Heart right ventricle (tissue), 16 donors: ENCODE measurements at regions not wholly inside any gene's neighbourhood (a gene's known extent, or its start where the extent isn't known, plus 50 kb on each side); places are given as distances from the start of the nearest gene placed in this dataset.
"Not testable (repeated sequence)": the region's sequence is repeated elsewhere in the genome, so short reads cannot be mapped to it uniquely, and the experiment has no call there.

Experiments used
- ATAC-seq, 8 donors: fragments of 200-7000 bp; cut with Tn5 transposase; one replicate each; pipeline ENCODE4 v1.9.1; 2020; ENCODE audit warnings: mild to moderate bottlenecking in 8 of 8, moderate library complexity in 8 of 8, moderate number of reproducible peaks in 1 of 8
- DNase-seq, 2 donors: peaks; one replicate each; pipeline ENCODE4 v3.0.0-alpha.2; 2020
- H3K27ac ChIP-seq, 10 donors: fragments of 200-600 bp; sonication (generic) in 2 of 10; one replicate each; pipeline versions ENCODE4 v1.5.0 to v1.8.0; 2020 to 2022; ENCODE audit warnings: mild to moderate bottlenecking in 3 of 10
- H3K27me3 ChIP-seq, 7 donors: fragments of 200-600 bp; one replicate each; pipeline ENCODE4 v1.8.0; 2021 to 2022; ENCODE audit warnings: mild to moderate bottlenecking in 2 of 7
- H3K36me3 ChIP-seq, 9 donors: fragments of 200-600 bp; sonication (generic) in 1 of 9; one replicate each; pipeline versions ENCODE4 v1.5.0 to v1.8.0; 2020 to 2022; ENCODE audit warnings: mild to moderate bottlenecking in 2 of 9
- H3K4me1 ChIP-seq, 9 donors: fragments of 200-600 bp; sonication (generic) in 1 of 9; one replicate each; pipeline versions ENCODE4 v1.5.0 to v1.8.0; 2020 to 2022; ENCODE audit warnings: mild to moderate bottlenecking in 4 of 9
- H3K4me3 ChIP-seq, 10 donors: fragments of 200-600 bp; sonication (generic) in 2 of 10; one replicate each; pipeline versions ENCODE4 v1.5.0 to v1.8.0; 2020 to 2022; ENCODE audit warnings: mild to moderate bottlenecking in 7 of 10, moderate library complexity in 2 of 10
- H3K9me3 ChIP-seq, 11 donors: fragments of 200-600 bp in 10 of 11; sonication (generic) in 2 of 11; one replicate each; pipeline versions ENCODE4 v1.5.0 to v1.8.0; 2013 to 2022; ENCODE audit warnings: mild to moderate bottlenecking in 2 of 11, control low read depth in 1 of 11, moderate library complexity in 1 of 11
- WGBS, 2 donors: extraction: QIAGEN DNeasy Blood & Tissue Kit; methylation state at CpG; one replicate each; pipeline ENCODE4 v1.1.7; 2013; ENCODE audit warnings: inconsistent platforms in 1 of 2; 5-methylcytosine and 5-hydroxymethylcytosine counted together
- intact Hi-C, 10 donors: fragments of 100-400 bp; cut with DNase I; formaldehyde crosslinking; loops; one replicate each; pipeline versions ENCODE4 v1.11.1 to v1.14.2; 2022
- TF ChIP-seq, protein P1 (sequence below), 9 donors: fragments of 200-600 bp; sonication (generic) in 2 of 9; IDR thresholded peaks; one replicate each; pipeline versions ENCODE4 v1.5.0 to v1.8.0; 2021 to 2022; ENCODE audit warnings: antibody characterized with exemption in 9 of 9, mild to moderate bottlenecking in 5 of 9, moderate library complexity in 1 of 9
- donor health status: Arrhythmogenic right ventricular cardiomyopathy.
- donor health status: ischemic (EF 13 %, LVEDD 7.1; RV severe dilation, severe dysfunction).
- donor health status: healthy with polysubstance abuse.
- donor health status: DM: no; HTN: yes; CAD: no.
- donor health status: DM: no; HTN: no; CAD: no.
- donor health status: ischemic (EF 25% LVEDD 6.9; RV normal size, moderate dysfunction).
- donor health status: ischemic (EF 25% LVEDD 5.7; RV mildly dilated, moderate dysfunction).
- donor health status: healthy.
- donor health status: DM: yes; HTN: yes; CAD: no.
- donor health status: Ischemic cardiomyopathy.
- donor health status: ischemic (EF 35%, LVEDD 5.7; RV mildly dilated, moderate dysfunction).
- donor health status: nonischemic (EF 11% LVEDD 7.7; RV severe dilation, severe dysfunction).
- donor health status: DM: yes; HTN: yes; CAD: no.
- donor health status: PGD.
- donor health status: ischemic (EF 29% LVEDD 5.4; RV normal size, mild dysfunction).
- donor health status: nonischemic (EF 23%, LVEDD 6.1; RV moderate dilation, normal function).

DNA sequence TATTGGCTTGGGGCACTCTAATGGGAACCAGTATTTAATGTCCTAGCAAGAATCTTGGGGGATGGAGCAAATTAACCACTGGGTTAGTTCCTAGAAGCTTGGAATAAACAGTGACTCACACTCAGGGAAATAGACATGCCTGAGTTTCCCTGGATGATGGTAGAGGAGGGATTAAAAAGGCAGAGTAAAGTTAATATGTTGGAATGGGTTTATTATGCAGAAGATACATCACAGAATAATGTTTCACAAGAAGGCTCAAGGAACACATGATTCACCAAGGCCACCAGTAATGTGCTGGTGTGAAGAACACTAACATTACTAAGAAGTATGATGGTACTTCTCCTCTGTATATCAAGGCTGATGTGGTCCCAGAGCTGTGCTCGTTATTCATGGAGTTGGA lies 752.9 kb upstream of the SEMA6A start:
- TF ChIP-seq, protein P1, sequence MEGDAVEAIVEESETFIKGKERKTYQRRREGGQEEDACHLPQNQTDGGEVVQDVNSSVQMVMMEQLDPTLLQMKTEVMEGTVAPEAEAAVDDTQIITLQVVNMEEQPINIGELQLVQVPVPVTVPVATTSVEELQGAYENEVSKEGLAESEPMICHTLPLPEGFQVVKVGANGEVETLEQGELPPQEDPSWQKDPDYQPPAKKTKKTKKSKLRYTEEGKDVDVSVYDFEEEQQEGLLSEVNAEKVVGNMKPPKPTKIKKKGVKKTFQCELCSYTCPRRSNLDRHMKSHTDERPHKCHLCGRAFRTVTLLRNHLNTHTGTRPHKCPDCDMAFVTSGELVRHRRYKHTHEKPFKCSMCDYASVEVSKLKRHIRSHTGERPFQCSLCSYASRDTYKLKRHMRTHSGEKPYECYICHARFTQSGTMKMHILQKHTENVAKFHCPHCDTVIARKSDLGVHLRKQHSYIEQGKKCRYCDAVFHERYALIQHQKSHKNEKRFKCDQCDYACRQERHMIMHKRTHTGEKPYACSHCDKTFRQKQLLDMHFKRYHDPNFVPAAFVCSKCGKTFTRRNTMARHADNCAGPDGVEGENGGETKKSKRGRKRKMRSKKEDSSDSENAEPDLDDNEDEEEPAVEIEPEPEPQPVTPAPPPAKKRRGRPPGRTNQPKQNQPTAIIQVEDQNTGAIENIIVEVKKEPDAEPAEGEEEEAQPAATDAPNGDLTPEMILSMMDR (IDR thresholded peaks at IDR 0.05) = no peak
- Histone ChIP-seq H3K36me3 (no peaks in the 10 kb centered on the region), H3K4me3 (no peak overlapping the region), H3K27me3 (no peaks in the 10 kb centered on the region), H3K27ac (no peak overlapping the region), H3K4me1 (no peaks in the 10 kb centered on the region), H3K9me3 (peaks cover 0 to 4% (median 0%) of the 10 kb centered on the region in 11 donors)
- DNase-seq (no peak), ATAC-seq (no peak)
- intact Hi-C loops = no loop called here
- 65 to 76% methylated on average over 1 of the region's 1 CpG for WGBS, 2 donors

- no peak overlapping the region for H3K27ac ChIP-seq
- intact Hi-C loops = no loop called here
- ATAC-seq (no peak), DNase-seq (no peak)
- H3K4me1 ChIP-seq = no peaks in the 10 kb centered on the region
- no peaks in the 10 kb centered on the region for H3K36me3 ChIP-seq
- no peaks in the 10 kb centered on the region for H3K27me3 ChIP-seq
- TF ChIP-seq, protein P1 (IDR thresholded peaks at IDR 0.05) = no peak
- H3K9me3 ChIP-seq = peaks cover 0 to 4% (median 0%) of the 10 kb centered on the region in 11 donors
- 71 to 99% methylated on average over 2 of the region's 2 CpGs for WGBS, 2 donors
- no peak overlapping the region for H3K4me3 ChIP-seq
Measured at GRCh38 chr5:117326997-117327396, 752.4 kb upstream of the SEMA6A start.

DNA sequence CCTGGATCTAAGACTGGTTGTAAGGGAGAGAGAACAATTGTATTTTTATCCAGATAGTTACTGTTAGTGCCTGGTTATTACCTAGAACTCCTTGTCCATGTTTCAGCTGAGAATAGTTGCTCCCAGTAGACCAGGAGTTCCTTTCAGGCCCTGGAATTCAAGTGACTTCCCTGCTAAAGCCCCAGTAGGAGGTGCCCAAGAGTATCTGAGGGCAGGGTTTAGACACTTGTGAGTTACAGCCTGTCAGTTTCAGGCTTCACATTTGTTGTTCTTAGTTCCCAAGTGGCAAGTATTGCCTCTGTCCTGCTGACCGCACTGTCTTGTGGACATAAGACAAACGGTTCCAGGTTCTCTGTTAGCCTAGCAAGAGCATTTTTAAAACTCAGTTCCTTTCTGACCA lies 743.9 kb upstream of the SEMA6A start:
- H3K4me1 ChIP-seq = no peaks in the 10 kb centered on the region
- TF ChIP-seq, protein P1 (IDR thresholded peaks at IDR 0.05) = no peak
- intact Hi-C loops = no loop called here
- ATAC-seq (no peak), DNase-seq (no peak)
- no peak overlapping the region for H3K27ac ChIP-seq
- H3K36me3 ChIP-seq = no peaks in the 10 kb centered on the region
- no peak overlapping the region for H3K4me3 ChIP-seq
- 56 to 69% methylated on average over 2 of the region's 2 CpGs for WGBS, 2 donors
- no peaks in the 10 kb centered on the region for H3K9me3 ChIP-seq
- no peaks in the 10 kb centered on the region for H3K27me3 ChIP-seq

- DNase-seq = no peak
- no peak overlapping the region for H3K27ac ChIP-seq
- no peaks in the 10 kb centered on the region for H3K4me1 ChIP-seq
- 81 to 82% methylated on average over 4 of the region's 4 CpGs for WGBS, 2 donors
- no peaks in the 10 kb centered on the region for H3K9me3 ChIP-seq
- ATAC-seq = no peak
- no peaks in the 10 kb centered on the region for H3K36me3 ChIP-seq
- H3K4me3 ChIP-seq = no peak overlapping the region
- intact Hi-C loops = no loop called here
- no peaks in the 10 kb centered on the region for H3K27me3 ChIP-seq
- TF ChIP-seq, protein P1 (IDR thresholded peaks at IDR 0.05) = no peak
Measured at GRCh38 chr5:117315170-117315569, 740.5 kb upstream of the SEMA6A start.

DNA sequence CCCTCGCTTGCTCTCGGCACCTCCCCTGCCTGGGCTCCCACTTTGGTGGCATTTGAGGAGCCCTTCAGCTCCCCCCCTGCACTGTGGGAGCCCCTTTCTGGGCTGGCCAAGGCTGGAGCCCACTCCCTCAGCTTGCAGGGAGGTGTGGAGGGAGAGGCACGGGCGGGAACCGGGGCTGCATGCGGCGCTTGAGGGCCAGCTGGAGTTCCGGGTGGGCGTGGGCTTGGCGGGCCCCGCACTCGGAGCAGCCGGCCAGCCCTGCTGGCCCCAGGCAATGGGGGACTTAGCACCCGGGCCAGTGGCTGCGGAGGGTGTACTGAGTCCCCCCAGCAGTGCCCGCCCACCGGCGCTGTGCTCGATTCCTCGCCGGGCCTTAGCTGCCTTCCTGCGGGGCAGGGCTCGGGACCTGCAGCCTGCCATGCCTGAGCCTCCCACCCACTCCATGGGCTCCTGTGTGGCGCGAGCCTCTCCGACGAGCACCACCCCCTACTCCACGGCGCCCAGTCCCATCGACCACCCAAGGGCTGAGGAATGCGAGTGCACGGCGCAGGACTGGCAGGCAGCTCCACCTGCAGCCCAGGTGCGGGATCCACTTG lies 730.0 kb upstream of the SEMA6A start:
- H3K4me3 ChIP-seq, H3K36me3 ChIP-seq, H3K9me3 ChIP-seq, ATAC-seq, H3K27me3 ChIP-seq, H3K4me1 ChIP-seq, intact Hi-C loops, H3K27ac ChIP-seq: not testable (repeated sequence)
- 94 to 95% methylated on average over 31 to 34 of the region's 34 CpGs for WGBS, 2 donors
- peak in 1 of 2 donors; percentile 8 for DNase-seq
